OCI-LY1 (cell line): ENCODE measurements at regions not wholly inside any gene's neighbourhood (a gene's known extent, or its start where the extent isn't known, plus 50 kb on each side); places are given as distances from the start of the nearest gene placed in this dataset.

Experiments
- EZH2 ChIP-seq: fragments of 200-600 bp; sonication (generic), shearing (Covaris generic); IDR thresholded peaks from 2 replicates; pipeline ENCODE4 v1.8.0; 2017; ENCODE audit warnings: borderline replicate concordance, mixed run types, mild to moderate bottlenecking, antibody characterized with exemption, low read length, moderate library complexity, mixed read lengths
- TF ChIP-seq, protein P1 (sequence below): fragments of 200-600 bp; sonication (generic), shearing (Covaris generic); IDR thresholded peaks from 2 replicates; pipeline ENCODE4 v1.5.1; 2017; ENCODE audit warnings: mild to moderate bottlenecking, antibody characterized with exemption, low read length, moderate library complexity, mixed read lengths

DNA sequence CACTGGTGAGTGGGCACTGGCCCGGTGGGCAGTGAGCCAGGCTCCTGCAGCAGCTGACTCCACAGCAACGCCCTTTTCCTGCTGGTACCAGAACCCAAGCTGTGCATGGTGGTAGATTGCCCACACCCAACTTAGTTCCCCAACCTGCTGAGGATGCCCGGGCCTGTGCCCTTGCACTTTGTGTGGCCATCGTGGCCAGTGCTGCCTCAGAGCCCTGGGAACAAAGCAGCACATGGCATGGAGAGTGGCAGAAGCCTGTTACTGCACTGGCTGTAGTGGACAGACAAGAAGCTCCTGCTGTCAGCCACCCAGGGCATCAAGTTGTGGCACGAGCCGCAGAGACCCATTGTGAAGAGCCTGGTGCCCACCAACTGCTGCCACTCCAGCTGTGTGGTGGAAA is 612.9 kb downstream of the DNAH5 start:
- TF ChIP-seq, protein P1, sequence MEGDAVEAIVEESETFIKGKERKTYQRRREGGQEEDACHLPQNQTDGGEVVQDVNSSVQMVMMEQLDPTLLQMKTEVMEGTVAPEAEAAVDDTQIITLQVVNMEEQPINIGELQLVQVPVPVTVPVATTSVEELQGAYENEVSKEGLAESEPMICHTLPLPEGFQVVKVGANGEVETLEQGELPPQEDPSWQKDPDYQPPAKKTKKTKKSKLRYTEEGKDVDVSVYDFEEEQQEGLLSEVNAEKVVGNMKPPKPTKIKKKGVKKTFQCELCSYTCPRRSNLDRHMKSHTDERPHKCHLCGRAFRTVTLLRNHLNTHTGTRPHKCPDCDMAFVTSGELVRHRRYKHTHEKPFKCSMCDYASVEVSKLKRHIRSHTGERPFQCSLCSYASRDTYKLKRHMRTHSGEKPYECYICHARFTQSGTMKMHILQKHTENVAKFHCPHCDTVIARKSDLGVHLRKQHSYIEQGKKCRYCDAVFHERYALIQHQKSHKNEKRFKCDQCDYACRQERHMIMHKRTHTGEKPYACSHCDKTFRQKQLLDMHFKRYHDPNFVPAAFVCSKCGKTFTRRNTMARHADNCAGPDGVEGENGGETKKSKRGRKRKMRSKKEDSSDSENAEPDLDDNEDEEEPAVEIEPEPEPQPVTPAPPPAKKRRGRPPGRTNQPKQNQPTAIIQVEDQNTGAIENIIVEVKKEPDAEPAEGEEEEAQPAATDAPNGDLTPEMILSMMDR, result no peak
- no peak for TF ChIP-seq EZH2
